Thyroid gland (tissue), 4 donors: ENCODE measurements at regions not wholly inside any gene's neighbourhood (a gene's known extent, or its start where the extent isn't known, plus 50 kb on each side); places are given as distances from the start of the nearest gene placed in this dataset.

ENCODE experiments used
- DNase-seq, 2 donors: peaks; one replicate each; pipeline ENCODE4 v3.0.0-alpha.2; 2019
- H3K27ac ChIP-seq, 3 donors: fragments of 200-600 bp; sonication (generic); 1 replicate in 2 of 3; 2 replicates in 1 of 3; pipeline ENCODE4 v1.5.1; 2016 to 2019; ENCODE audit warnings: mild to moderate bottlenecking in 1 of 3, moderate library complexity in 1 of 3
- H3K27me3 ChIP-seq: fragments of 200-600 bp; sonication (generic); one replicate; pipeline ENCODE4 v1.5.1; 2019
- H3K36me3 ChIP-seq, 2 donors: fragments of 200-600 bp; sonication (generic); one replicate each; pipeline ENCODE4 v1.5.1; 2016 to 2019
- H3K4me1 ChIP-seq, 2 donors: fragments of 200-600 bp; sonication (generic); one replicate each; pipeline ENCODE4 v1.5.1; 2017 to 2019
- H3K4me3 ChIP-seq, 3 donors: fragments of 200-600 bp; sonication (generic); replicated peaks in 1 of 3; 1 replicate in 2 of 3; 2 replicates in 1 of 3; pipeline ENCODE4 v1.5.1; 2016; ENCODE audit warnings: mild to moderate bottlenecking in 1 of 3
- H3K9me3 ChIP-seq: fragments of 200-600 bp; sonication (generic); one replicate; pipeline ENCODE4 v1.5.1; 2017
- POLR2A ChIP-seq, 2 donors: fragments of 450-650 bp; IDR thresholded peaks; one replicate each; pipeline ENCODE4 v1.6.1; 2017; ENCODE audit warnings: antibody characterized with exemption in 2 of 2, mild to moderate bottlenecking in 2 of 2, moderate library complexity in 1 of 2
- WGBS, 2 donors: methylation state at CpG; one replicate each; pipeline ENCODE4 v1.1.5; 2017; 5-methylcytosine and 5-hydroxymethylcytosine counted together
- intact Hi-C: fragments of 100-400 bp; cut with DNase I; formaldehyde crosslinking; loops from one replicate; pipeline ENCODE4 v1.15.1; 2023
- TF ChIP-seq, protein P1 (sequence below), 6 experiments: fragments of 200-600 bp in 3 of 6; fragments of 450-650 bp in 3 of 6; sonication (generic) in 3 of 6; IDR thresholded peaks; one replicate each; pipeline ENCODE4 v1.5.1; 2016 to 2019; ENCODE audit warnings: antibody characterized with exemption in 6 of 6, mild to moderate bottlenecking in 2 of 6, inconsistent platforms in 1 of 6, moderate library complexity in 1 of 6

DNA sequence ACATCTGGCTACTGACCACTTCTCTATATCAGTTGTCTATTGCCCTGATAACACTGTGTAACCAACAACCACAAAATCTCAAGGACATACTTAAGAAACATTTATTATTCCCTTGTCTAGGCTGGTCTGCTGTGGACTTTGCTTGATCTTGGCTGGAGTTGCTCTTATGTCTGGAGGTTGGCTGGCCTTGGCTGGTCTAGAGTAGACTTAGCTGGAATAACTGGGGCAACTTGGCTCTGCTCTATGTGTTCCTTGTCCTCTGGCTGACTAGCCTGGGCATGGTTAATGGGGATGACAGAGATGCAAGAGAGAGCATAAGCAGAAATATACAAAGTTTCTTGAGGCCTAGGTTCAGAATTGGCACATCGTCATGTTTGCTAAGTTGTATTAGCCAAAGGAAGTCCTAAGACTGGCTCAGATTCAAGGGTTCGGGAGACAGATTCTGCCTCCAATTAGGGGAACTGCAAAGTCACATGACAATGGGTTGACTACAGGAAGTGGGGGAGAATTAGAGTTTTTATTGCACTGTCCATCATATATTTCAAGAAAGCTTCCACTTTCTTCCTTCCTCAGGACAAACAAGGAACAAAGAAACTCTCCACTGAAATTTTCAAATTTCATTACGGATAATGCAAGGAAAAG, 61.4 kb upstream of the HMCN1 start:
- no peak for DNase-seq
- no peak overlapping the region for H3K27ac ChIP-seq
- TF ChIP-seq, protein P1, sequence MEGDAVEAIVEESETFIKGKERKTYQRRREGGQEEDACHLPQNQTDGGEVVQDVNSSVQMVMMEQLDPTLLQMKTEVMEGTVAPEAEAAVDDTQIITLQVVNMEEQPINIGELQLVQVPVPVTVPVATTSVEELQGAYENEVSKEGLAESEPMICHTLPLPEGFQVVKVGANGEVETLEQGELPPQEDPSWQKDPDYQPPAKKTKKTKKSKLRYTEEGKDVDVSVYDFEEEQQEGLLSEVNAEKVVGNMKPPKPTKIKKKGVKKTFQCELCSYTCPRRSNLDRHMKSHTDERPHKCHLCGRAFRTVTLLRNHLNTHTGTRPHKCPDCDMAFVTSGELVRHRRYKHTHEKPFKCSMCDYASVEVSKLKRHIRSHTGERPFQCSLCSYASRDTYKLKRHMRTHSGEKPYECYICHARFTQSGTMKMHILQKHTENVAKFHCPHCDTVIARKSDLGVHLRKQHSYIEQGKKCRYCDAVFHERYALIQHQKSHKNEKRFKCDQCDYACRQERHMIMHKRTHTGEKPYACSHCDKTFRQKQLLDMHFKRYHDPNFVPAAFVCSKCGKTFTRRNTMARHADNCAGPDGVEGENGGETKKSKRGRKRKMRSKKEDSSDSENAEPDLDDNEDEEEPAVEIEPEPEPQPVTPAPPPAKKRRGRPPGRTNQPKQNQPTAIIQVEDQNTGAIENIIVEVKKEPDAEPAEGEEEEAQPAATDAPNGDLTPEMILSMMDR (IDR thresholded peaks at IDR 0.05), result no peak
- TF ChIP-seq POLR2A (IDR thresholded peaks at IDR 0.05), result no peak
- 67 to 81% methylated on average over 3 of the region's 3 CpGs for WGBS, 2 donors
- peaks cover 0 to 4% of the 10 kb centered on the region in 2 donors for H3K4me1 ChIP-seq
- H3K27me3 ChIP-seq, result no peaks in the 10 kb centered on the region
- no peak overlapping the region for H3K4me3 ChIP-seq
- intact Hi-C loops, result no loop called here
- no peaks in the 10 kb centered on the region for H3K36me3 ChIP-seq
- H3K9me3 ChIP-seq, result no peaks in the 10 kb centered on the region

DNA sequence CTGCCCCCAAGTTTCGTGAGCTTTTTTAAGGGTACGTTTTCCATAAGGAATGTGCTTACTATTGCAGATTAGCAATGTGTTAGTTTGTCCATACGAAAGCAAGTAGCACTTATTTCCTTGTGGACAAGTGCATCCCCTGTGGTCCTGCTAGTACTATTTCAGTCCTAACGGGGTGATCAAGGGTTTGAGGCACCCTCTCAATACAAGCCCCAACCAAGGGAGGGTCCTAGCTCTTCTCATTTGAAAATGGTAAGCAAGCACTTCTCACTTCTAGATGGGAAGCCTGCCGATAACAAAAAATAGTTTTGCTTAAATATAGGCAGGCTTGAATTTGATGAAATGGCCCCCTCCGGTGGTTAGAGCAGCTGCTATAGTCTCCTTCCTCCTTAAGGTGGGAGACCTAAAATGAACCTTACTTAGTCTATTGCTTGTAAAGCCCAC, 64.0 kb upstream of the HMCN1 start:
- WGBS, 2 donors, result 25 to 30% methylated on average over 6 of the region's 6 CpGs
- Histone ChIP-seq H3K27ac (no peak overlapping the region), H3K9me3 (no peaks in the 10 kb centered on the region), H3K27me3 (no peaks in the 10 kb centered on the region), H3K36me3 (no peaks in the 10 kb centered on the region), H3K4me3 (no peak overlapping the region), H3K4me1 (peaks cover 0 to 4% of the 10 kb centered on the region in 2 donors)
- intact Hi-C loops, result no loop called here
- TF ChIP-seq, protein P1 (IDR thresholded peaks at IDR 0.05), result peak in 4 of 6 experiments; percentile 35 to 59 (median 54)
- no peak for TF ChIP-seq POLR2A (IDR thresholded peaks at IDR 0.05)
- peak; percentile 38 to 50 for DNase-seq

DNA sequence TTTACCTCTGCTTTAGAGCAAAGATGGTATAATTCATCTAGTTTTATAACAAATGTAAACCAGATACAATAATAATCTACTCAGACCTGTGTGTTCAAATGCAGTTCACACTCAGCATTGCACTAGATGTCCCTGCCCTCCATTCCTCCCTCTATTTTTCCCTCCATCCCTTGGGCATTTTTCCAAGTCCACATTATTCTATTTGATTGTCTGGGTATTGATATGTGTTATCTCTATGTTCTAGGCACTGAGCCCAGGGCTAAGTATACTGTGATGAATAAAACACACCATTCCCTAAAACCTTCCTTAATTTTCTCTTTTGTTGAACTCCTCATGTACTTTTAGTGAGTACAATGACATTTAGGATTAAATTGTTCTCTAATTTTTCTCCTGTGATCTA, 66.2 kb upstream of the HMCN1 start:
- DNase-seq, result no peak
- H3K27ac ChIP-seq, result no peak overlapping the region
- no peak overlapping the region for H3K4me3 ChIP-seq
- no peaks in the 10 kb centered on the region for H3K9me3 ChIP-seq
- no peak for TF ChIP-seq POLR2A (IDR thresholded peaks at IDR 0.05)
- TF ChIP-seq, protein P1 (IDR thresholded peaks at IDR 0.05), result no peak
- intact Hi-C loops, result no loop called here
- H3K27me3 ChIP-seq, result no peaks in the 10 kb centered on the region
- H3K36me3 ChIP-seq, result no peaks in the 10 kb centered on the region
- peaks cover 0 to 4% of the 10 kb centered on the region in 2 donors for H3K4me1 ChIP-seq

DNA sequence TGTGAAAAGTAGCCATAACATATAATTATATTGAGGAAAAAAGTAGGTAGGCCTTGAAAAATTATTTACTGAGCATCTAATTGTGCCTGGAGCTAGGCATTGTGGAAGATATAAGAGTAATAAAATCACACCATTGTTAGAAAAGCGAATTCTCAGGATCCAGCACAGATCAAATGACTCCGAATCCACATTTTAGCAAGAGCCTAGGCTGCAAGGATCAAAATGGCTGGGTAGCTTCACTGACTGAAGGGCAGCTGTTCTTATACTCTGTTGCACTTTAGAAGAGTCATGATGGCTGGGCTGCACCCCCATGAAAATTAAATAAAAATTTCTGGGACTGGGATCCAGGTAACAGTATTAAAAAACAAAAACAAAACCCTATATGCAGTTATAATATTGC, 67.6 kb upstream of the HMCN1 start:
- Histone ChIP-seq H3K27me3 (no peaks in the 10 kb centered on the region), H3K27ac (no peak overlapping the region), H3K36me3 (no peaks in the 10 kb centered on the region), H3K4me3 (no peak overlapping the region), H3K4me1 (peaks cover 0 to 4% of the 10 kb centered on the region in 2 donors), H3K9me3 (no peaks in the 10 kb centered on the region)
- TF ChIP-seq, protein P1 (IDR thresholded peaks at IDR 0.05), result no peak
- TF ChIP-seq POLR2A (IDR thresholded peaks at IDR 0.05), result no peak
- no peak for DNase-seq
- WGBS, 2 donors, result 93 to 94% methylated on average over 2 of the region's 2 CpGs
- intact Hi-C loops, result no loop called here

DNA sequence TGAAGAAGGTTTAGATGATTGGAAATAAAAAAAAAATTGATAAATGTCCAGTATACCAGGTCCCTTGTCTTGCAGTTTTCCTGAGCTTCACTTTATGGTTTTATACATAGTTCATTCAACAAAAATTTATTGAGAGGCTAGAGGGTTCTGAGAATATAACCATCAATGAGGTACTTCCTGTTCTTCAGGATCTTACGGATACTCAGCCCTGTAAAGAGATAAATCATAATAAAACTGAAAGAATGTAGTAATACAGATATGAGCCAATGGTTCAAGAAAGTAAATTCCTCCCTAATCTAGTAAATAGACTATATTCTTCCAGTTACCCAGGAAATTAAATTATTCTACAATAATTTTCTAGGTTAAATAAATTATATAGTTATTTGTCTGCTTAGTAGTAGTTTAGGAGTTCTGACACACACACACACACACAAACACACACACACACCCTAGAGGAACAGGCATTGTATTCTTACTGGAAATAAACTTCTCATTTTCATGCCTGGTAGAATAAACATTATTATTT, 70.4 kb upstream of the HMCN1 start:
- no peaks in the 10 kb centered on the region for H3K4me1 ChIP-seq
- 49 to 65% methylated on average over 1 of the region's 1 CpG for WGBS, 2 donors
- no peak overlapping the region for H3K4me3 ChIP-seq
- H3K9me3 ChIP-seq, result no peaks in the 10 kb centered on the region
- no peaks in the 10 kb centered on the region for H3K36me3 ChIP-seq
- TF ChIP-seq, protein P1 (IDR thresholded peaks at IDR 0.05), result no peak
- no peak for TF ChIP-seq POLR2A (IDR thresholded peaks at IDR 0.05)
- no peaks in the 10 kb centered on the region for H3K27me3 ChIP-seq
- H3K27ac ChIP-seq, result no peak overlapping the region
- intact Hi-C loops, result no loop called here
- DNase-seq, result no peak
